B cell (primary cell): ENCODE measurements at regions not wholly inside any gene's neighbourhood (a gene's known extent, or its start where the extent isn't known, plus 50 kb on each side); places are given as distances from the start of the nearest gene placed in this dataset.

Experiments
- EZH2 ChIP-seq: IDR thresholded peaks from 2 replicates; pipeline ENCODE4 v1.6.1; 2012; ENCODE audit warnings: borderline replicate concordance, low read depth, mild to moderate bottlenecking, moderate library complexity, low read length; ENCODE audit not compliant: insufficient read depth, poor library complexity, severe bottlenecking
- TF ChIP-seq, protein P1 (sequence below): fragments of 200-600 bp; IDR thresholded peaks from one replicate; pipeline ENCODE4 v1.8.0; 2022; ENCODE audit warnings: antibody characterized with exemption, mild to moderate bottlenecking

DNA sequence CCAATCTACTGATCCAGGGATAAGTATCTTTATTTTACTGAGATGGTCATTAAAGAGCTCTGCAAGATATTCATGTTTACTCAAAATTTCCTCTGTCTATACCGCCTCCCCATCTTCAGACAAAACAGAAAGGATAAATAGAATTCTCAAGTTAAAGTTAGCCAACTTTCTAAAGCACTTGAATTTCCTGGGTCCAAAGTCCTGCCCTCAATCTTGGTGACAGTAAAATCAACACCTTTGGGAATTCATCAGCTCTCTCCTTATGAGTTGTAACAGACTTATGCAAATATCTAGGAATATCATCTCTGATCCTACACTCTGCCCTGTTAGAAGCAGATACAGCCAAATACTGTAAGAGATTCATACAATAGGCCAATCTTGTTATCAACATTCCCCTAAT lies 122.5 kb upstream of the HAAO start:
- TF ChIP-seq, protein P1, sequence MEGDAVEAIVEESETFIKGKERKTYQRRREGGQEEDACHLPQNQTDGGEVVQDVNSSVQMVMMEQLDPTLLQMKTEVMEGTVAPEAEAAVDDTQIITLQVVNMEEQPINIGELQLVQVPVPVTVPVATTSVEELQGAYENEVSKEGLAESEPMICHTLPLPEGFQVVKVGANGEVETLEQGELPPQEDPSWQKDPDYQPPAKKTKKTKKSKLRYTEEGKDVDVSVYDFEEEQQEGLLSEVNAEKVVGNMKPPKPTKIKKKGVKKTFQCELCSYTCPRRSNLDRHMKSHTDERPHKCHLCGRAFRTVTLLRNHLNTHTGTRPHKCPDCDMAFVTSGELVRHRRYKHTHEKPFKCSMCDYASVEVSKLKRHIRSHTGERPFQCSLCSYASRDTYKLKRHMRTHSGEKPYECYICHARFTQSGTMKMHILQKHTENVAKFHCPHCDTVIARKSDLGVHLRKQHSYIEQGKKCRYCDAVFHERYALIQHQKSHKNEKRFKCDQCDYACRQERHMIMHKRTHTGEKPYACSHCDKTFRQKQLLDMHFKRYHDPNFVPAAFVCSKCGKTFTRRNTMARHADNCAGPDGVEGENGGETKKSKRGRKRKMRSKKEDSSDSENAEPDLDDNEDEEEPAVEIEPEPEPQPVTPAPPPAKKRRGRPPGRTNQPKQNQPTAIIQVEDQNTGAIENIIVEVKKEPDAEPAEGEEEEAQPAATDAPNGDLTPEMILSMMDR = no peak
- no peak for TF ChIP-seq EZH2
